Mesothelial cell of epicardium (in vitro differentiated cells): ENCODE measurements at regions not wholly inside any gene's neighbourhood (a gene's known extent, or its start where the extent isn't known, plus 50 kb on each side); places are given as distances from the start of the nearest gene placed in this dataset.

ENCODE experiments used
- DNase-seq, 2 experiments: peaks; one replicate each; pipeline ENCODE4 v3.0.0; 2021; ENCODE audit warnings: low spot score in 2 of 2; ENCODE audit not compliant: unreplicated experiment in 2 of 2
- H3K27ac Mint-ChIP-seq: 2 replicates; pipeline ENCODE4 v1.8.0; 2021; ENCODE audit warnings: mixed read lengths
- H3K27me3 Mint-ChIP-seq: 2 replicates; pipeline ENCODE4 v1.8.0; 2021; ENCODE audit warnings: low read depth, mixed read lengths
- H3K36me3 Mint-ChIP-seq: 2 replicates; pipeline ENCODE4 v1.8.0; 2021; ENCODE audit warnings: mixed read lengths
- H3K4me1 Mint-ChIP-seq: 2 replicates; pipeline ENCODE4 v1.8.0; 2021; ENCODE audit warnings: mixed read lengths
- H3K4me3 Mint-ChIP-seq: 2 replicates; pipeline ENCODE4 v1.8.0; 2021; ENCODE audit warnings: mild to moderate bottlenecking, moderate library complexity, mixed read lengths
- H3K9me3 Mint-ChIP-seq: 2 replicates; pipeline ENCODE4 v1.8.0; 2021; ENCODE audit warnings: mixed read lengths
- TF ChIP-seq, protein P1 (sequence below): fragments of 200-600 bp; sonication (generic); IDR thresholded peaks from one replicate; pipeline ENCODE4 v1.5.0; 2021; ENCODE audit warnings: antibody characterized with exemption; ENCODE audit not compliant: unreplicated experiment

GRCh38 chr13:46996316-46997030, 99.6 kb upstream of the HTR2A start:
- H3K4me1 Mint-ChIP-seq, result peaks cover 17% of the 10 kb centered on the region
- H3K27me3 Mint-ChIP-seq, result no peaks in the 10 kb centered on the region
- TF ChIP-seq, protein P1, sequence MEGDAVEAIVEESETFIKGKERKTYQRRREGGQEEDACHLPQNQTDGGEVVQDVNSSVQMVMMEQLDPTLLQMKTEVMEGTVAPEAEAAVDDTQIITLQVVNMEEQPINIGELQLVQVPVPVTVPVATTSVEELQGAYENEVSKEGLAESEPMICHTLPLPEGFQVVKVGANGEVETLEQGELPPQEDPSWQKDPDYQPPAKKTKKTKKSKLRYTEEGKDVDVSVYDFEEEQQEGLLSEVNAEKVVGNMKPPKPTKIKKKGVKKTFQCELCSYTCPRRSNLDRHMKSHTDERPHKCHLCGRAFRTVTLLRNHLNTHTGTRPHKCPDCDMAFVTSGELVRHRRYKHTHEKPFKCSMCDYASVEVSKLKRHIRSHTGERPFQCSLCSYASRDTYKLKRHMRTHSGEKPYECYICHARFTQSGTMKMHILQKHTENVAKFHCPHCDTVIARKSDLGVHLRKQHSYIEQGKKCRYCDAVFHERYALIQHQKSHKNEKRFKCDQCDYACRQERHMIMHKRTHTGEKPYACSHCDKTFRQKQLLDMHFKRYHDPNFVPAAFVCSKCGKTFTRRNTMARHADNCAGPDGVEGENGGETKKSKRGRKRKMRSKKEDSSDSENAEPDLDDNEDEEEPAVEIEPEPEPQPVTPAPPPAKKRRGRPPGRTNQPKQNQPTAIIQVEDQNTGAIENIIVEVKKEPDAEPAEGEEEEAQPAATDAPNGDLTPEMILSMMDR, result no peak
- no peak overlapping the region for H3K27ac Mint-ChIP-seq
- H3K9me3 Mint-ChIP-seq, result peaks cover 4% of the 10 kb centered on the region
- no peaks in the 10 kb centered on the region for H3K36me3 Mint-ChIP-seq
- DNase-seq, result no peak
- no peak overlapping the region for H3K4me3 Mint-ChIP-seq

DNA sequence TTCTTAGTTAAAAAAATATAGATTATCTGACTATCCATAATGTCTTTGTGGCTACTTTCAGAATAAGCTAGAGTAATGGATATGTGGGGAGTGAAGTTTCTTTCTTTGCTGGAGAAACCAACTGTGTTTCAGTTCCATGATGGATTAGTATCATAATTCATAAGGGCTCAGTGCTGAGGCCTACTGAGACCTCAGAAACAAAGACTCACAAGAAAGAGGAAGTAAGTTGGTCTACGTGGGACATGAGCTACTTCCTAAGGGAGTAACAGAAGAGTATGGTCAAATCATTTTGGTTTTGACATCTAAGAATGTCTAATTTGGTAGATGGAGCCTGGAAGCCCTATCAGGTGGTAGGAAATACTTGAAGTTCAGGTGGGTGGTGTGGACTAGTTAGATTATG, 99.0 kb upstream of the HTR2A start:
- Mint-ChIP-seq H3K36me3 (no peaks in the 10 kb centered on the region), H3K27ac (no peak overlapping the region), H3K4me3 (no peak overlapping the region), H3K27me3 (no peaks in the 10 kb centered on the region), H3K4me1 (peaks cover 20% of the 10 kb centered on the region), H3K9me3 (peaks cover 4% of the 10 kb centered on the region)
- TF ChIP-seq, protein P1, result no peak
- DNase-seq, result no peak

- Mint-ChIP-seq H3K4me3 (no peak overlapping the region), H3K36me3 (no peaks in the 10 kb centered on the region), H3K27me3 (no peaks in the 10 kb centered on the region), H3K4me1 (peaks cover 16% of the 10 kb centered on the region), H3K27ac (no peak overlapping the region), H3K9me3 (peaks cover 4% of the 10 kb centered on the region)
- TF ChIP-seq, protein P1, result no peak
- DNase-seq, result no peak
Observed at GRCh38 chr13:46994492-46994891, 97.6 kb upstream of the HTR2A start.

GRCh38 chr13:46992383-46992952, 95.6 kb upstream of the HTR2A start:
- no peak overlapping the region for H3K27ac Mint-ChIP-seq

DNA sequence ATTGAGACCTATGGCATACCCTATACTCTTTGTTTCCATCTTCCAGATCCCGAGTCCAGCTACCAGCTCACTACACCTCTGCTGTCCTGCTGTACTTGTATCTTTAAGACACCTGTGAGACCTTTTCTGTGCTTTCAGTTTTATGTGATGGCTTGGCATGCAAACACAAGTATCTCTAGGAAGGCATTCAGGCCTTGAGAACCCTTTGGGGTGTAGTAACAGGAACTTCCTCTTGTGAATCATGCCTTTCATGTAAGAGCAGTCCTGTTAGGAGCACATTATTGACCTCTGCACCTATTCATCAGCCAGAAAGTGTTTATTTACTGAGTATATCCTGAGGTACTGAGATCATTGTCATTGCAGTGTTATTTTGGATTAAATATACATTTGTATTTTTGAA, 87.0 kb upstream of the HTR2A start:
- H3K36me3 Mint-ChIP-seq, result no peaks in the 10 kb centered on the region
- H3K4me3 Mint-ChIP-seq, result no peak overlapping the region
- H3K4me1 Mint-ChIP-seq, result no peaks in the 10 kb centered on the region
- H3K27ac Mint-ChIP-seq, result no peak overlapping the region
- no peaks in the 10 kb centered on the region for H3K27me3 Mint-ChIP-seq
- peaks cover 5% of the 10 kb centered on the region for H3K9me3 Mint-ChIP-seq
- no peak for DNase-seq
- TF ChIP-seq, protein P1, result no peak

More at GRCh38 chr13:46992383-46992952, 95.6 kb upstream of the HTR2A start:
- TF ChIP-seq, protein P1, result no peak
- Mint-ChIP-seq H3K9me3 (peaks cover 4% of the 10 kb centered on the region), H3K4me1 (peaks cover 15% of the 10 kb centered on the region), H3K4me3 (no peak overlapping the region), H3K27me3 (no peaks in the 10 kb centered on the region), H3K36me3 (no peaks in the 10 kb centered on the region)
- no peak for DNase-seq
